Activated T-cell treated with anti-CD3 and anti-CD28 coated beads for 4 hours (primary cell): ENCODE measurements at regions not wholly inside any gene's neighbourhood (a gene's known extent, or its start where the extent isn't known, plus 50 kb on each side); places are given as distances from the start of the nearest gene placed in this dataset.

ENCODE experiments used
- DNase-seq: peaks from one replicate; pipeline ENCODE4 v3.0.0-alpha.2; 2020

GRCh38 chr5:125595845-125596244 is 827.4 kb upstream of the GRAMD2B start:
- DNase-seq = no peak

DNA sequence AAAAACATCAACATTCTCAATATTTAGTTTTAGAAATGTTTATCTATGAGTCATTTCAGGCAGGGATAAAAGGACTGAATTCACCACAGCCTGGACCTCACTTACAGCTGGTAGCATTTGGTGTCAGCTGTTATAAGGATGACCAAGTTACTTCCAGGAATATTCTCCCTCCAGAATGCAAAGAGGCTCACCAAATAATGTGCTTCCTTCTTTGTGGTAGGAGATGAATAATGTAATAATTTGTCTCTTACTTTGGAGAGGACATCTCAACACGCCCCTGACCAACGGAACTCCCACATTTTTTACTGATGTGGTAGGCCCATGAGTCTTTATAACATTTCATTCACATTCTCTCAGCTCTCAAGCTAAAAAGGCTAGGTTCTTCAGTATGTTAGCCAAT is 825.9 kb upstream of the GRAMD2B start:
- no peak for DNase-seq

- no peak for DNase-seq
These were observed 822.6 kb upstream of the GRAMD2B start for GRCh38 chr5:125600559-125600958.

DNA sequence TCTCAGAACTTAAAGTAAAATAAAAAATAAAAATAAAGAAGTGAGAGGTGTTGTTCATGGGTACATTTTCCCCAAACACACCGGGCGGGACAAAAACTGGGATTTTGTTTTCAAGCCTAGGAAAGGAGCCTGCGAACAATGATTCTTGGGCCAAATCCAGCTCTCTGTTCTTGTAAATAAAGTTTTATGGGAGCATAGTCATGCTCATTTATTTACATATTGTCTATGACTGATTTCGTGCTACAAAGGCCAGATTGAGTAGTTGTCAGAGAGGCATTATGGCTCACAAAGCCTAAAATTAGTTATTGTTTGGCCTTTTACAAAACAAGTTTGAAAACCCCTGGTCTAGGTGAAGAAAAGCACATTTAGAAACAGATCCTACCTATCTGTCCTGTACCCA is 821.0 kb upstream of the GRAMD2B start:
- DNase-seq = no peak

DNA sequence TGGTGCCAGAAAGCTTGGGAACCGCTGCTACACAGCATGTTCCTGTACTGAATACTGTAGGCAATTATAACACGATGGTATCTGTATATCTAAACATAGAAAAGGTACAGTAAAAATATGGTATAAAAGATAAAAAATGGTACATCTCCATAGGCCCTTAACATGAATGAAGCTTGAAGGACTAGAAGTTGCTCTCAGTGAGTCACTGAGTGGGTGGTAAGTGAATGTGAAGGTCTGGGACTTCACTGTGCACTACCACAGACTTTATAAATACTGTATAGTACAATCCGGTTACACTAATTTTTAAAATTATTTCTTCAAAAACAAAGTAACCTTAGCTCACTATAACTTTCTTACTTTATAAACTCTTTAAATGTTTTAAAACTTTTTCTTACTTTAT is 819.9 kb upstream of the GRAMD2B start:
- no peak for DNase-seq

DNA sequence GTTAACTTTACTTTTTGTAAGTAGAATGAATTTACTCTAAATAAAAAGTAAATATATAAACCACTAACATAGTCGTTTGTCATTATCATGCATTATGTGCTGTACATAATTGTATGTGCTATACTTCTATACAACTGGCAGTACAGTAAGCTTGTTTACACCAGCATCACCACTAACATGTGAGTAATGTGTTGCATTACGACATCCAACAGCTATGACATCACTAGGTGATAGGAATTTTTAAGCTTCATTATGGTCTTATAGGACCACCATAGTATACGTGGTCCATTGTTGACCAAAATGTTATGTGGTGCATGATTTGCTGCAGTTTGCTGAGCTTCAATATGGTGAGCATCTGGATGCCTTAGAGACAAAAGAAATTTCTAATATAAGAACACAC is 819.1 kb upstream of the GRAMD2B start:
- DNase-seq = no peak

- no peak for DNase-seq
These were observed 816.2 kb upstream of the GRAMD2B start for GRCh38 chr5:125607018-125607417.

GRCh38 chr5:125609011-125609410 is 814.2 kb upstream of the GRAMD2B start:
- no peak for DNase-seq

DNA sequence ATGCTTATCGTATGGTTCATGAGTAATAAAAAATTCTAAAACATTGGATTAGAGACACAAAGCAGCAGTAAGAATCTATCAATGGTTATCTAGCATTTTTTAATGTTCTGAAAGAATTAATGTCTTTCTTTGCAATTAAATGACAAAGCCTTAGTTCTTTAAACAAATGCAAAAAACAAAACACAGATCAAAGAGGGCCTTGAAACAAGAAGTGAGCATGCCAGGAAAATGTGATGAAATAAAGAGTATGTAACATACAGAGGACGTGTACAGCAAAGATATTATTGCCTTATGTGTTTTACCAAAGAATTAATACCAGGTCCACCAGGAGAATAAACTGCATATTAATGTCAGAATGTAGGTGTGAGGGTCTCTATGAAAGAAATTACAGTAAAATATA is 812.3 kb upstream of the GRAMD2B start:
- no peak for DNase-seq

DNA sequence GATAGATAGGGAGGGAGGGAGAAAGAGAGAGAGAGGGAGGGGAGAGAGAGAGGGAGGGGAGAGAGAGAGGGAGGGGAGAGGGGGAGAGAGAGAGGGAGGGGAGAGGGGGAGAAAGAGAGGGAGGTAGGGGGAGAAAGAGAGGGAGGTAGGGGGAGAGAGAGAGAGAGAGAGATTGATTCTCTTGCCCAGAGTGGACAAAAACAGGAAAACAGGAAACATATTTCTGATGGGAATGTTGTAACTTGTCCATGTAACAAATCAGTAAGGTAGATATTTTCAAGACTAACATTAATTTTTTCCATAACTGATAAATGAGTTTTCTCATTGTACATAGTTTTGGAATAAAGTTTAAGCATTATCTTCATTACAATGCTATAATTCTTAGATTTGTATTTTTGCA is 811.7 kb upstream of the GRAMD2B start:
- DNase-seq = no peak

DNA sequence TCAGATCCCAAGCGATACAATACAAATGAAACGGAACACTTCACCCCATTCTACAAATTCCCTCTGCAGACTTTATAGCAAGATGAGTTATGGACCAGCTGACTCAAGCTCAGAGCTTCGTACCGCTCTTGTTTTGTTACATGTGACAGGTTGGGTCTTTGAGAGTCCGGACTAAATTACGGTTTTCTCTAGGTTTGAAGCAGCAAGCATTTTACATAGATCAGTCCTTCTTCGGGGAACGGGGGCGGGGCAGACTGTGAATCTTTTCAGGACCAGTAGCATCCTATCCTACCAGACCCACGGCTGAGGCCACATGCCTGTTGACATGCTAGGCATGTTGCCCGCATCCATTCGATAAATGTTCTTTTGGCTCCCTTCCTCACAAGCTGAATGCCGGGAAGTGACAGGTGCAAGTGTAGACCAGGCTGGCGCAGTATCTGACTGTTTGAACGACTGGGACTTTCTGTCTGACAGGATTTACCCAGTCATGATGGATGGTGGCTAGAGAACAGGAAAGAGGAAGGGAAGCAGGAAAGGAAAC is 811.0 kb upstream of the GRAMD2B start:
- DNase-seq = no peak

DNA sequence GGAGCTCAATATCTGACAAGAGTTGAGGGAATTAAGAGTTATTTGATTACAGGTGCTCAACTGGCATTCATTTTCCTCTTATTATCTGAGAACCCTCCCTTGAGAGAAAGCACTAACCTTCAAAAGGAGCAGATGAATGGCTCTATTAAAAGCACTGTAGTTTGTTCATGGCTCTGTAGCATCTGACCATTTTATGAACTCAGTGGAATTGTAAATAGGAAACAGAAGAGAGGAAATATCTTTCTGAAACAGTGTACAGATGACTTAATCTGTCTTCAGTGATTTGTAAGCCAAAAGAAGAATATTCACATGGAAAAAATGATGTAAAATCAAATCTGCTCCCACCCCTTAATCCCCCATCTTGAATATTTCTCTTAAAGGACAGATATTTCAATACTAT is 810.4 kb upstream of the GRAMD2B start:
- no peak for DNase-seq

- no peak for DNase-seq
These were observed 793.0 kb upstream of the GRAMD2B start for GRCh38 chr5:125630237-125630636.

DNA sequence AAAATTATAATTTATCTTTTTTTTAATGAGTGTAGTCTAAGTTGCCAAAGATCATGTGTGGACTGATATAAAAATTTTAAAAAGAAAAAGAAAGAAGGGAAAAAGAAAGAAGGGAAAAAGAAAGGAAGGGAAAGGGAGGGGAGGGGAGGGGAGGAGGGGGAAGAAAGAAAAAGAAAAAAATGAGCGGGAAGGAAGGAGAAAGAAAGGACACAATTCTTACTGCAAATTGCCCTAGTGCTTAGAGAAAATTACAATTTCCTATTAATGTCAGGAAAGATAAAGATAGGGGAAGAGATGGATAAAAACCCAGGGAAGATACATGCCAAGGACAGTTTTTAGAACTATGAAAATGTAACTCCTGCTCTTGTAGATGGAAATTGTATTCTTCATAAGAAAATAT is 789.7 kb upstream of the GRAMD2B start:
- no peak for DNase-seq

- DNase-seq = no peak
These were observed 788.9 kb upstream of the GRAMD2B start for GRCh38 chr5:125634216-125634835.

GRCh38 chr5:125639858-125640257 is 783.4 kb upstream of the GRAMD2B start:
- no peak for DNase-seq

- DNase-seq = no peak
These were observed 770.4 kb upstream of the GRAMD2B start for GRCh38 chr5:125652761-125653160.

- no peak for DNase-seq
These were observed 768.8 kb upstream of the GRAMD2B start for GRCh38 chr5:125654392-125654791.

DNA sequence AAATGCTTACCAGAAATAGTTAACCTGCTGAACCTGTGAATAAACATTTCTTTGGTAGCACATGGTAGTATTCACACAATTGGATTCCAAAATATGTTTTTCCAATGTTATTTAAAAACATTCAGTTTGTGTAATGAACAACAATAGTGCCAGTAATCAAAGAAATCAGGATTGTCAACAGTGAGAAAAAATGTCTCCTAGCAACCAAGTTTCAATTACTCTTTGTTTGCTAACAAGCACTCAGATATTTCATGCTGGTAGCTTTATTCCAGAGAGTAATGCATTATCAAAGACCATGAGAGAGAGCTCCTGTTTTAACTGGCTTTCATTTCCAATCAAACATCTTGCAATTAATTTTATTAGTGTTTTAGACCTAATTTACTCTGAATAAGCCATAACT is 768.1 kb upstream of the GRAMD2B start:
- no peak for DNase-seq

DNA sequence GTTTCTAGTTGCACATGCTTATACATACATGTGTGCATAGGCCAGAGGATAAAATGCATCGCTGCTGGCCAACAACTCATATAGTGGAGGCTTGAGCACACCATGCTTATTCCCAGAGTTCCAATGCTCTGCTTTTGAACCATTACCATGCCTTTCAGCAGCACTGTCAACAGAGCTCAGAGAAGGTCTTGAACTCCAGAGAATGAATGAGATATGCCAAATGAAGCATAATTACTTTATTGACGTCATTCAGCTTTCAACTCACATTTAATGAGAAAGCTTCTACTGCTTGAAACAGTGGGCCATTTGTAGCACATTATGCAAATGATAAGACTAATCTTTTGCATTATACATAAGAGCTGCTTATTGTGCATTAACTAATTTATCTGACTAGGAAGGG is 765.3 kb upstream of the GRAMD2B start:
- DNase-seq = no peak

- no peak for DNase-seq
These were observed 763.7 kb upstream of the GRAMD2B start for GRCh38 chr5:125659316-125660023.

- no peak for DNase-seq
These were observed 762.8 kb upstream of the GRAMD2B start for GRCh38 chr5:125660231-125660895.

GRCh38 chr5:125661584-125661983 is 761.6 kb upstream of the GRAMD2B start:
- no peak for DNase-seq

GRCh38 chr5:125668884-125669283 is 754.3 kb upstream of the GRAMD2B start:
- DNase-seq = no peak
